GM21717 (cell line): ENCODE measurements at regions not wholly inside any gene's neighbourhood (a gene's known extent, or its start where the extent isn't known, plus 50 kb on each side); places are given as distances from the start of the nearest gene placed in this dataset.

Experiments used
- ATAC-seq: cut with Tn5 transposase; IDR thresholded peaks from one replicate; pipeline ENCODE4 v1.9.1; 2021; ENCODE audit warnings: mild to moderate bottlenecking, moderate library complexity; ENCODE audit not compliant: unreplicated experiment

GRCh38 chr4:123496421-123496820, 99.8 kb downstream of the SPRY1 start:
- no peak for ATAC-seq

GRCh38 chr4:123497340-123497739, 100.7 kb downstream of the SPRY1 start:
- ATAC-seq, result no peak

GRCh38 chr4:123501733-123502132, 105.1 kb downstream of the SPRY1 start:
- no peak for ATAC-seq

GRCh38 chr4:123503698-123504363, 107.2 kb downstream of the SPRY1 start:
- no peak for ATAC-seq

GRCh38 chr4:123505095-123506010, 108.8 kb downstream of the SPRY1 start:
- ATAC-seq, result no peak

- ATAC-seq, result no peak
These were observed 109.6 kb downstream of the SPRY1 start for GRCh38 chr4:123506011-123506695.

GRCh38 chr4:123507376-123507775, 110.8 kb downstream of the SPRY1 start:
- no peak for ATAC-seq

GRCh38 chr4:123510221-123510620, 113.6 kb downstream of the SPRY1 start:
- ATAC-seq, result no peak

GRCh38 chr4:123510659-123511058, 114.1 kb downstream of the SPRY1 start:
- no peak for ATAC-seq

GRCh38 chr4:123516576-123516975, 120.0 kb downstream of the SPRY1 start:
- ATAC-seq, result no peak

- no peak for ATAC-seq
These were observed 120.6 kb downstream of the SPRY1 start for GRCh38 chr4:123517176-123517575.

GRCh38 chr4:123517971-123518370, 121.4 kb downstream of the SPRY1 start:
- no peak for ATAC-seq

- no peak for ATAC-seq
These were observed 123.7 kb downstream of the SPRY1 start for GRCh38 chr4:123520325-123520724.

- ATAC-seq, result no peak
These were observed 125.5 kb downstream of the SPRY1 start for GRCh38 chr4:123522081-123522480.

- no peak for ATAC-seq
These were observed 126.1 kb downstream of the SPRY1 start for GRCh38 chr4:123522646-123523045.

GRCh38 chr4:123524958-123525628, 128.5 kb downstream of the SPRY1 start:
- ATAC-seq, result no peak

GRCh38 chr4:123526511-123526910, 129.9 kb downstream of the SPRY1 start:
- ATAC-seq, result no peak

- no peak for ATAC-seq
These were observed 132.1 kb downstream of the SPRY1 start for GRCh38 chr4:123528501-123529277.

- no peak for ATAC-seq
These were observed 132.6 kb downstream of the SPRY1 start for GRCh38 chr4:123529278-123529568.

GRCh38 chr4:123530357-123530756, 133.8 kb downstream of the SPRY1 start:
- no peak for ATAC-seq
